Loucy (cell line): ENCODE measurements at regions not wholly inside any gene's neighbourhood (a gene's known extent, or its start where the extent isn't known, plus 50 kb on each side); places are given as distances from the start of the nearest gene placed in this dataset.

Source experiments
- H2AFZ ChIP-seq: fragments of 200-600 bp; sonication (generic); 2 replicates; pipeline ENCODE4 v1.6.0; 2016; ENCODE audit warnings: antibody characterized with exemption, mild to moderate bottlenecking, low read length, moderate library complexity
- H3F3A ChIP-seq: fragments of 200-600 bp; 2 replicates; pipeline ENCODE4 v1.6.0; 2016; ENCODE audit warnings: antibody characterized with exemption, low read depth, mild to moderate bottlenecking
- H3K27me3 ChIP-seq: fragments of 200-600 bp; sonication (generic); 2 replicates; pipeline ENCODE4 v1.6.1; 2014; ENCODE audit warnings: low read length, mild to moderate bottlenecking; ENCODE audit not compliant: insufficient read depth, poor library complexity, severe bottlenecking
- H3K36me3 ChIP-seq: fragments of 200-600 bp; sonication (generic); 2 replicates; pipeline ENCODE4 v1.6.1; 2016; ENCODE audit warnings: low read length; ENCODE audit not compliant: insufficient read depth
- H3K4me1 ChIP-seq: fragments of 200-600 bp; sonication (generic); 2 replicates; pipeline ENCODE4 v1.5.1; 2014; ENCODE audit warnings: low read length, mild to moderate bottlenecking; ENCODE audit not compliant: insufficient read depth, poor library complexity, severe bottlenecking
- H3K4me2 ChIP-seq: fragments of 200-600 bp; sonication (generic); 2 replicates; pipeline ENCODE4 v1.6.0; 2014; ENCODE audit warnings: antibody characterized with exemption, low read length, low read depth, mild to moderate bottlenecking; ENCODE audit not compliant: poor library complexity, severe bottlenecking
- H3K4me3 ChIP-seq: fragments of 200-600 bp; sonication (generic); 2 replicates; pipeline ENCODE4 v1.5.1; 2014; ENCODE audit warnings: low read length, mild to moderate bottlenecking, mixed read lengths; ENCODE audit not compliant: poor library complexity, severe bottlenecking
- H3K79me2 ChIP-seq: fragments of 200-600 bp; sonication (generic); 2 replicates; pipeline ENCODE4 v1.6.1; 2014; ENCODE audit warnings: low read length; ENCODE audit not compliant: insufficient read depth
- H3K9ac ChIP-seq: fragments of 200-600 bp; sonication (generic); 2 replicates; pipeline ENCODE4 v1.6.0; 2014; ENCODE audit warnings: mild to moderate bottlenecking, low read depth, low read length, moderate library complexity; ENCODE audit not compliant: poor library complexity, severe bottlenecking
- H3K9me2 ChIP-seq: fragments of 200-600 bp; sonication (generic); replicated peaks from 2 replicates; pipeline ENCODE4 v1.6.1; 2016; ENCODE audit warnings: low read depth, low read length, mixed read lengths
- H3K9me3 ChIP-seq: fragments of 200-600 bp; sonication (generic); 2 replicates; pipeline ENCODE4 v1.6.1; 2014; ENCODE audit warnings: mild to moderate bottlenecking, antibody characterized with exemption, low read length, low read depth; ENCODE audit not compliant: insufficient read depth
- H4K20me1 ChIP-seq: fragments of 200-600 bp; sonication (generic); 2 replicates; pipeline ENCODE4 v1.6.0; 2014; ENCODE audit warnings: antibody characterized with exemption, low read length, mild to moderate bottlenecking; ENCODE audit not compliant: insufficient read depth, poor library complexity, severe bottlenecking
- EZH2phosphoT487 ChIP-seq: fragments of 200-600 bp; IDR thresholded peaks from 2 replicates; pipeline ENCODE4 v1.6.1; 2018; ENCODE audit warnings: antibody characterized with exemption, mild to moderate bottlenecking, moderate library complexity, borderline replicate concordance
- TF ChIP-seq, protein P1 (sequence below): fragments of 200-600 bp; sonication (generic); conservative IDR thresholded peaks from 2 replicates; pipeline ENCODE4 v1.5.1; 2014; ENCODE audit warnings: mild to moderate bottlenecking, antibody characterized with exemption, low read length

DNA sequence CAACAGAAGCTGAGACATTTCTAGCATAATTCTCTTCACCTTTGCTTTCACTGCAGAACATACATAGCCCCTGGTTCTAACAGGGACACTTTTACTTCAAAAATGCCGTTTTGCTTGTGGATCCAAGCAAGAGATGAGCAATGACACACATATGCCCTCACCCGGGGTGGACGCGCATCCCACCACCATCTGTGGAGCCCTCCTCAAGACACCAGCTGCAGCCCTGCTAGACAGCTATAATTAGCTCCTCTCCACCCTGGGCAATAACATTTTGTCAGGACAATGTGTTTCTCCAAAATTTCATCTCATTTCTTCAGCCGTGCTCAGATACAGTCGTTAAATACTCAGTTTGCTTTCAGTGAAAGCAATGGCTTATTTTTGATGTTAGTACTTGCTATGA lies 368.7 kb upstream of the RAB6C start:
- Histone ChIP-seq H3K4me2 (no peak overlapping the region), H3K79me2 (no peaks in the 10 kb centered on the region), H3K4me3 (no peak overlapping the region), H3F3A (no peaks in the 10 kb centered on the region), H3K4me1 (peaks cover 4% of the 10 kb centered on the region), H2AFZ (no peak overlapping the region), H3K9me3 (no peaks in the 10 kb centered on the region), H3K27me3 (no peaks in the 10 kb centered on the region), H3K9me2 (no peaks in the 10 kb centered on the region), H3K9ac (no peak overlapping the region), H4K20me1 (no peaks in the 10 kb centered on the region), H3K36me3 (no peaks in the 10 kb centered on the region)
- TF ChIP-seq, protein P1, sequence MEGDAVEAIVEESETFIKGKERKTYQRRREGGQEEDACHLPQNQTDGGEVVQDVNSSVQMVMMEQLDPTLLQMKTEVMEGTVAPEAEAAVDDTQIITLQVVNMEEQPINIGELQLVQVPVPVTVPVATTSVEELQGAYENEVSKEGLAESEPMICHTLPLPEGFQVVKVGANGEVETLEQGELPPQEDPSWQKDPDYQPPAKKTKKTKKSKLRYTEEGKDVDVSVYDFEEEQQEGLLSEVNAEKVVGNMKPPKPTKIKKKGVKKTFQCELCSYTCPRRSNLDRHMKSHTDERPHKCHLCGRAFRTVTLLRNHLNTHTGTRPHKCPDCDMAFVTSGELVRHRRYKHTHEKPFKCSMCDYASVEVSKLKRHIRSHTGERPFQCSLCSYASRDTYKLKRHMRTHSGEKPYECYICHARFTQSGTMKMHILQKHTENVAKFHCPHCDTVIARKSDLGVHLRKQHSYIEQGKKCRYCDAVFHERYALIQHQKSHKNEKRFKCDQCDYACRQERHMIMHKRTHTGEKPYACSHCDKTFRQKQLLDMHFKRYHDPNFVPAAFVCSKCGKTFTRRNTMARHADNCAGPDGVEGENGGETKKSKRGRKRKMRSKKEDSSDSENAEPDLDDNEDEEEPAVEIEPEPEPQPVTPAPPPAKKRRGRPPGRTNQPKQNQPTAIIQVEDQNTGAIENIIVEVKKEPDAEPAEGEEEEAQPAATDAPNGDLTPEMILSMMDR: no peak
- no peak for TF ChIP-seq EZH2phosphoT487

- H3K4me2 ChIP-seq: no peak overlapping the region
- no peaks in the 10 kb centered on the region for H3K36me3 ChIP-seq
- no peak overlapping the region for H3K9ac ChIP-seq
- H3K79me2 ChIP-seq: no peaks in the 10 kb centered on the region
- peaks cover 4% of the 10 kb centered on the region for H3K4me1 ChIP-seq
- TF ChIP-seq EZH2phosphoT487: no peak
- TF ChIP-seq, protein P1: no peak
- H3K4me3 ChIP-seq: no peak overlapping the region
- H3K9me3 ChIP-seq: no peaks in the 10 kb centered on the region
- H3K9me2 ChIP-seq: no peaks in the 10 kb centered on the region
- H4K20me1 ChIP-seq: no peaks in the 10 kb centered on the region
- no peaks in the 10 kb centered on the region for H3F3A ChIP-seq
- no peaks in the 10 kb centered on the region for H3K27me3 ChIP-seq
- H2AFZ ChIP-seq: no peak overlapping the region
Observed at GRCh38 chr2:129611471-129611870, 368.0 kb upstream of the RAB6C start.

GRCh38 chr2:129619471-129619870 lies 360.0 kb upstream of the RAB6C start:
- no peaks in the 10 kb centered on the region for H3K9me2 ChIP-seq
- no peaks in the 10 kb centered on the region for H3K36me3 ChIP-seq
- H3K79me2 ChIP-seq: no peaks in the 10 kb centered on the region
- H3K4me3 ChIP-seq: no peak overlapping the region
- no peaks in the 10 kb centered on the region for H3K9me3 ChIP-seq
- peaks cover under 1% of the 10 kb centered on the region for H3K4me1 ChIP-seq
- no peaks in the 10 kb centered on the region for H3F3A ChIP-seq
- H3K27me3 ChIP-seq: no peaks in the 10 kb centered on the region
- no peak overlapping the region for H3K4me2 ChIP-seq
- TF ChIP-seq, protein P1: no peak
- no peaks in the 10 kb centered on the region for H4K20me1 ChIP-seq
- H2AFZ ChIP-seq: no peak overlapping the region
- H3K9ac ChIP-seq: no peak overlapping the region
